Peyer's patch (tissue), 4 donors: ENCODE measurements at regions not wholly inside any gene's neighbourhood (a gene's known extent, or its start where the extent isn't known, plus 50 kb on each side); places are given as distances from the start of the nearest gene placed in this dataset.

Source experiments
- CTCF ChIP-seq, 6 experiments: fragments of 450-650 bp in 4 of 6; fragments of 200-600 bp in 2 of 6; sonication (generic) in 1 of 6; IDR thresholded peaks; one replicate each; pipeline ENCODE4 v1.5.1; 2017 to 2019; ENCODE audit warnings: antibody characterized with exemption in 6 of 6, mild to moderate bottlenecking in 3 of 6, moderate library complexity in 1 of 6
- POLR2A ChIP-seq, 2 donors: fragments of 450-650 bp; IDR thresholded peaks; one replicate each; pipeline ENCODE4 v1.5.1; 2017; ENCODE audit warnings: antibody characterized with exemption in 2 of 2, mild to moderate bottlenecking in 2 of 2, moderate library complexity in 2 of 2

- TF ChIP-seq CTCF (IDR thresholded peaks at IDR 0.05) (no peak), POLR2A (IDR thresholded peaks at IDR 0.05) (no peak)
Observed at GRCh38 chr9:80440724-80441123, 869.0 kb downstream of the TLE4 start.
